SU-DHL-6 (cell line): ENCODE measurements at regions not wholly inside any gene's neighbourhood (a gene's known extent, or its start where the extent isn't known, plus 50 kb on each side); places are given as distances from the start of the nearest gene placed in this dataset.

ENCODE experiments used
- H2AFZ ChIP-seq: fragments of 200-600 bp; sonication (generic); 2 replicates; pipeline ENCODE4 v1.6.1; 2014; ENCODE audit warnings: low read depth, mild to moderate bottlenecking, moderate library complexity, mixed read lengths, antibody characterized with exemption, low read length; ENCODE audit not compliant: severe bottlenecking
- H3F3A ChIP-seq: fragments of 200-600 bp; shearing (Covaris generic); 2 replicates; pipeline ENCODE4 v1.6.0; 2016; ENCODE audit warnings: antibody characterized with exemption, mild to moderate bottlenecking; ENCODE audit not compliant: insufficient read depth
- H3K27ac ChIP-seq: fragments of 200-600 bp; sonication (generic); 2 replicates; pipeline ENCODE4 v1.5.1; 2016; ENCODE audit warnings: low read depth, mild to moderate bottlenecking, low read length, moderate library complexity, mixed read lengths
- H3K27me3 ChIP-seq: fragments of 200-600 bp; sonication (generic), shearing (Covaris generic); 2 replicates; pipeline ENCODE4 v1.6.0; 2014; ENCODE audit warnings: mild to moderate bottlenecking, low read length
- H3K36me3 ChIP-seq: fragments of 200-600 bp; sonication (generic); 2 replicates; pipeline ENCODE4 v1.6.1; 2014; ENCODE audit warnings: mild to moderate bottlenecking, low read length, mixed read lengths
- H3K4me2 ChIP-seq: fragments of 300-600, 200-600 bp; shearing (Covaris generic), sonication (generic); 2 replicates; pipeline ENCODE4 v1.6.0; 2014; ENCODE audit warnings: low read length, low read depth, mild to moderate bottlenecking; ENCODE audit not compliant: poor library complexity, severe bottlenecking
- H3K4me3 ChIP-seq: fragments of 200-600 bp; sonication (generic); 2 replicates; pipeline ENCODE4 v1.5.1; 2014; ENCODE audit warnings: antibody characterized with exemption, low read length, mild to moderate bottlenecking, mixed read lengths; ENCODE audit not compliant: insufficient read depth, poor library complexity, severe bottlenecking
- H3K79me2 ChIP-seq: fragments of 200-600 bp; sonication (generic); 2 replicates; pipeline ENCODE4 v1.6.1; 2014; ENCODE audit warnings: mild to moderate bottlenecking, low read length, moderate library complexity; ENCODE audit not compliant: insufficient read depth
- H3K9ac ChIP-seq: fragments of 200-600 bp; sonication (generic); 2 replicates; pipeline ENCODE4 v1.7.0; 2014; ENCODE audit warnings: mild to moderate bottlenecking, low read length
- H3K9me2 ChIP-seq: fragments of 200-600 bp; sonication (generic); replicated peaks from 2 replicates; pipeline ENCODE4 v1.6.1; 2014; ENCODE audit warnings: low read length; ENCODE audit not compliant: insufficient read depth
- H3K9me3 ChIP-seq: fragments of 200-600 bp; sonication (generic); 2 replicates; pipeline ENCODE4 v1.6.1; 2014; ENCODE audit warnings: low read length, mixed read lengths; ENCODE audit not compliant: insufficient read depth
- H4K20me1 ChIP-seq: fragments of 200-600 bp; sonication (generic); 2 replicates; pipeline ENCODE4 v1.6.1; 2014; ENCODE audit warnings: low read depth, mild to moderate bottlenecking, antibody characterized with exemption, low read length, moderate library complexity, mixed read lengths
- CTCF ChIP-seq: fragments of 200-600 bp; sonication (generic); IDR thresholded peaks from one replicate; pipeline ENCODE4 v1.5.1; 2017; ENCODE audit warnings: antibody characterized with exemption, mild to moderate bottlenecking, low read length, moderate library complexity; ENCODE audit not compliant: insufficient read depth, poor library complexity, severe bottlenecking
- EZH2phosphoT487 ChIP-seq: fragments of 200-600 bp; sonication (generic), shearing (Covaris generic); conservative IDR thresholded peaks from 2 replicates; pipeline ENCODE4 v1.6.1; 2018; ENCODE audit warnings: mild to moderate bottlenecking, antibody characterized with exemption, low read length, moderate library complexity, mixed read lengths

GRCh38 chr6:144756469-144756868, 471.3 kb downstream of the UTRN start:
- Histone ChIP-seq H3K9me3 (no peaks in the 10 kb centered on the region), H3K36me3 (no peaks in the 10 kb centered on the region), H3K9me2 (no peaks in the 10 kb centered on the region), H3K27me3 (no peaks in the 10 kb centered on the region), H3K9ac (no peak overlapping the region), H3K4me2 (no peak overlapping the region), H3F3A (no peaks in the 10 kb centered on the region), H3K4me3 (no peak overlapping the region), H3K27ac (no peak overlapping the region), H2AFZ (no peak overlapping the region), H3K79me2 (no peaks in the 10 kb centered on the region), H4K20me1 (no peaks in the 10 kb centered on the region)
- TF ChIP-seq CTCF, result no peak
- TF ChIP-seq EZH2phosphoT487, result no peak

- no peaks in the 10 kb centered on the region for H3K79me2 ChIP-seq
- no peaks in the 10 kb centered on the region for H3F3A ChIP-seq
- no peaks in the 10 kb centered on the region for H3K9me2 ChIP-seq
- H3K27ac ChIP-seq, result no peak overlapping the region
- H3K27me3 ChIP-seq, result no peaks in the 10 kb centered on the region
- TF ChIP-seq CTCF, result no peak
- no peak for TF ChIP-seq EZH2phosphoT487
- H3K9ac ChIP-seq, result no peak overlapping the region
- no peaks in the 10 kb centered on the region for H4K20me1 ChIP-seq
- no peak overlapping the region for H2AFZ ChIP-seq
- H3K4me3 ChIP-seq, result no peak overlapping the region
- H3K4me2 ChIP-seq, result no peak overlapping the region
- H3K9me3 ChIP-seq, result no peaks in the 10 kb centered on the region
- H3K36me3 ChIP-seq, result no peaks in the 10 kb centered on the region
Observed at GRCh38 chr6:144757299-144757698, 472.2 kb downstream of the UTRN start.

GRCh38 chr6:144757730-144758129, 472.6 kb downstream of the UTRN start:
- Histone ChIP-seq H3K9ac (no peak overlapping the region), H2AFZ (no peak overlapping the region), H3K4me2 (no peak overlapping the region), H3K27ac (no peak overlapping the region), H3K4me3 (no peak overlapping the region), H4K20me1 (no peaks in the 10 kb centered on the region), H3F3A (no peaks in the 10 kb centered on the region), H3K27me3 (no peaks in the 10 kb centered on the region), H3K79me2 (no peaks in the 10 kb centered on the region), H3K9me3 (no peaks in the 10 kb centered on the region), H3K9me2 (no peaks in the 10 kb centered on the region), H3K36me3 (no peaks in the 10 kb centered on the region)
- TF ChIP-seq CTCF (no peak), EZH2phosphoT487 (no peak)
